Left colon (tissue), 2 donors: ENCODE measurements at regions not wholly inside any gene's neighbourhood (a gene's known extent, or its start where the extent isn't known, plus 50 kb on each side); places are given as distances from the start of the nearest gene placed in this dataset.

Experiments
- ATAC-seq: fragments of 200-7000 bp; cut with Tn5 transposase; one replicate; pipeline ENCODE4 v1.9.1; 2020; ENCODE audit warnings: mild to moderate bottlenecking, moderate library complexity
- DNase-seq, 2 donors: peaks; one replicate each; pipeline ENCODE4 v3.0.0-alpha.2; 2020
- intact Hi-C, 2 donors: fragments of 100-400 bp; cut with DNase I in 1 of 2; cut with micrococcal nuclease in 1 of 2; formaldehyde crosslinking; loops; one replicate each; pipeline versions ENCODE4 v1.11.2 to v1.14.0; 2022; cut with DNase I, micrococcal nuclease
- donor health status: DM: no; HTN: no; CAD: no.
- donor health status: DM: yes; HTN: yes; CAD: no.

DNA sequence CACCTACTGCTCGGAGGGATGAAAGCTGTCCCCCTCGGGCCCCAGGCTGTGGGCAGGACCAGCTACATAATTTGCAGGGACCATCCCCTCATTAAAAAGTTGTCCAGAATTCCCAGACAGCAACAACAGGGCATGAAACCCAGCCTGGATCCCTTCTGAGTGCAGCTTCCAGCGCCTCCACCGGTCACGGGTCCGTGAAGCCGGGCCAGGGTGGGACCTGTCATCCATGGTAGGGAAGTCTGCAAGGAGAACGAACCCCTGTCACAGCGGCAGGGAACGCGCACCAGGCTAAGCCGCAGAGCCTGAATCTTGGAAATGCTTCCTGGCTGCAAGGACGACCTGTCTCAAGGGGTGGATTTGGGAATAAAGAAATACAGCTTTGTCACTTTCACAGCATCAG, 214.2 kb downstream of the RBFOX3 start:
- no peak for DNase-seq
- ATAC-seq, result no peak
- intact Hi-C loops, result no loop called here

DNA sequence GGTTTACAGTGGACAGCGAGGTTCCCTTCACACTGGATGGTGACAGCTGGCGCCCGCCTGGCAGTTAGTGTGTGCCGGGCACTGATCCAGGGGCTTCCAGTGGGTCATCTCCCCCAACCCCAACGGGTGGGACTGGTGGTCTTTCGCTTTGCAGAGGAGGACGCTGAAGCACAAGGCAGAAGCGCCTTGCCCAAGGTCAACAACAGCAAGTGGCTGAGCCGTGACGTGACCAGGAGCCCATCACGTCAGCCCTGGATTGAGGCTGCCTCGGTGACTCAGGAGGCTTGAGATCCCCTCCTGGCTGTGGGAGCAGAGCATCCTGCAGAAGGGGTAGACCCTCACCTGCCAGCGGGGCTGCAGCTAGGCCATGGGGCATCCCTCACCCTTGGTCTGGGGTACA, 215.3 kb downstream of the RBFOX3 start:
- intact Hi-C loops, result no loop called here
- no peak for DNase-seq

GRCh38 chr17:79395066-79395465, 215.8 kb downstream of the RBFOX3 start:
- ATAC-seq (no peak), DNase-seq (no peak)
- intact Hi-C loops, result no loop called here

More for the DNA sequence above, 215.3 kb downstream of the RBFOX3 start:
- no peak for ATAC-seq

DNA sequence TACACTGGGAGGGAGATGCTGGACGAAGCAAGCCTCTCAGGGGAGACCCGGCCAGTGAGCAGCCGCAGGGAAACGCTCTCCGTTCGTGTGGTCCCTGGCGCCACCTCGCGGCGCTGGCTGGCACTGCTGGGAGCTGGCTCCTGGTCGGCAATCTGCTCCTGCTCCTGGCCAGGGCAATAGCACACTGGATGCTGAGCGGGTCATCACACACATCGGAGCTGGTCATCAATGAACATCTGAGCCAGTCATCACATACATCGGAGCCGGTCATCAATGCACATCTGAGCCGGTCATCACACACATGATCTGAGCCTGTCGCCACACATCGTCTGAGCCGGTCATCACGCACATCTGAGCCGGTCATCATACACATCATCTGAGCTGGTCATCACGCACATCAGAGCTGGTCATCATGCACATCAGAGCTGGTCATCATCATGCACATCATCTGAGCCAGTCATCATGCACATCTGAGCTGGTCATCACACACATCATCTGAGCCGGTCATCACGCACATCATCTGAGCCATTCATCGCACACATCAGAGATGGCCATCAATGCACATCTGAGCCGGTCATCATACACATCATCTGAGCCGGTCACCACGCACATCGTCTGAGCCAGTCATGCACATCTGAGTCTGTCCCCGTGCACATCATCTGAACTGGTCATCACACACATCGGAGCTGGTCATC, 217.3 kb downstream of the RBFOX3 start:
- peak; percentile 87 for ATAC-seq
- DNase-seq, result peak; percentile 43 to 85
- intact Hi-C loops, result loop anchor here in 1 of 2 donors (5.0 kb wide), 1 partner anchor 306 kb away; no protein-coding TSS in a partner anchor

GRCh38 chr17:79392598-79392997, 218.3 kb downstream of the RBFOX3 start:
- intact Hi-C loops, result loop anchor here in 1 of 2 donors (5.0 kb wide), 1 partner anchor 305 kb away; no protein-coding TSS in a partner anchor
- DNase-seq (no peak), ATAC-seq (no peak)

- ATAC-seq (peak; percentile 65), DNase-seq (peak; percentile 45 to 75)
- intact Hi-C loops, result loop anchor here in 1 of 2 donors (5.0 kb wide), 1 partner anchor 304 kb away; no protein-coding TSS in a partner anchor
These were observed 219.2 kb downstream of the RBFOX3 start for GRCh38 chr17:79391376-79392233.

- intact Hi-C loops, result loop anchor here (5.0 to 10.0 kb wide), 2 partner anchors 303 to 305 kb away; no protein-coding TSS in a partner anchor
- ATAC-seq (no peak), DNase-seq (no peak)
These were observed 221.0 kb downstream of the RBFOX3 start for GRCh38 chr17:79389896-79390295.

- intact Hi-C loops, result loop anchor here in 1 of 2 donors (10.0 kb wide), 1 partner anchor 304 kb away; no protein-coding TSS in a partner anchor
- DNase-seq (peak in 1 of 2 donors; percentile 66), ATAC-seq (peak; percentile 84)
These were observed 222.1 kb downstream of the RBFOX3 start for GRCh38 chr17:79388556-79389295.

GRCh38 chr17:79387783-79388182, 223.1 kb downstream of the RBFOX3 start:
- DNase-seq, result no peak
- intact Hi-C loops, result loop anchor here in 1 of 2 donors (10.0 kb wide), 1 partner anchor 303 kb away; no protein-coding TSS in a partner anchor
- ATAC-seq, result no peak

DNA sequence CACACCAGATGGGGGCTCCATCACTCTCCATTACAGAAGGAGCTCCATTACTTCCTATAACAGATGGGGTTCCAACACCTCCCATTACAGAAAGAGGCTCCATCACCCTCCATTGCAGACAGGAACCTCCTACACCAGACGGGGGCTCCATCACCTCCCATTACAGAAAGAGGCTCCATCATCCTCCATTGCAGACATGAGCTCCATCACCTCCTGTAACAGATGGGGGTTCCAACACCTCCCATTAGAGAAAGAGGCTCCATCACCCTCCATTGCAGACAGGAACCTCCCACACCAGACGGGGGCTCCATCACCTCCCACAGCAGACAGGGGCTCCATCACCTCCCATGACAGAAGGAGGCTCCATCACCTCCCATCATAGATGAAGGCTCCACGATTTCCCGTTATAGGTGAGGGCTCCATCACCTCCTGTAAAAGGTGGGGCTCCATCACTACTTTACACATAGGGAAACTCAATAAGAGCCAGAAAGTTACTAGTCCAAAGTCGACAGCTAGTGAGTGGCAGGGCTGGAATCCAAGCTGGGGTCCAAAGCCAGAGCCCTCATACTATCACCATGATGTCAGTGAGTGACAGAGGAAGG, 224.8 kb downstream of the RBFOX3 start:
- intact Hi-C loops, result loop anchor here in 1 of 2 donors (10.0 kb wide), 1 partner anchor 301 kb away; no protein-coding TSS in a partner anchor
- no peak for ATAC-seq
- DNase-seq, result no peak

- no peak for ATAC-seq
These were observed 228.5 kb downstream of the RBFOX3 start for GRCh38 chr17:79382313-79382712.

DNA sequence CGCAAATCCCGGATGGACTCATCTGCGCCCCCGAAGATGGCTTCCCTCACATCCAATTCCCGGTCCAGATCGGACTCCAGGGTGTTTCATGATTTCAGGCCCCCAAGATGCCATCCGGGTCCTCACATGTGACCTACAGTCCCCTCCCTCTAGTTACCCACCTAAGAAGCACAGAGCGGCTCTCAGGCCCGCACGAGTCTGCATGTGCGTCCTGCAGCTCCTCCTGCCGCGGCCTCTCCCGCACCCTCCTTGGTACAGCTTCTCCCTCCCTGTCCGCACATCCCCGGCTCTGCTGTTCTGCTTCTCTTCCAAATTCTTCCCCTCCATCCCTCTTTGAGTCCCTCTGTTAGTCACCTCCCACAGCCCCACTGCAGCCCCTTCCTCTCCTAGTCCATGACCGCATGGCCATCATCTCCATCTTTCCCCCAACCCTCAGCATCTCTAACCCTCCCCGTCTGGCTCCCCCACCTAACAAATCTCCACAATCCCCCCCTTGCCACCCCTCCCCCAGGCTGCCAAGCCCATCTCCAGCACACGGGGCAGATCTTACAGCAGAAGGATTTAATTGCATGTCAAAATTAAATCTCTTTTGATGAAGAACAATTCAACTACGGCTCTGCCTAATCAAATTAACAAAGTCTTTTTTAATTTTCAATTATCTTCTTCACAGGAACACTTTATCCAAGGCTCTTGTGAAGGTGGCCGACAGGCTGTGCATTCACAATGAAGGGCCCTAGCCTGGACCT, 231.0 kb downstream of the RBFOX3 start:
- intact Hi-C loops, result loop anchor here in 1 of 2 donors (10.0 kb wide), 1 partner anchor 295 kb away; no protein-coding TSS in a partner anchor
- ATAC-seq, result no peak

More at GRCh38 chr17:79382313-79382712, 228.5 kb downstream of the RBFOX3 start:
- intact Hi-C loops, result loop anchor here in 1 of 2 donors (10.0 kb wide), 1 partner anchor 298 kb away; no protein-coding TSS in a partner anchor
- DNase-seq, result no peak

GRCh38 chr17:79377230-79377786, 233.5 kb downstream of the RBFOX3 start:
- intact Hi-C loops, result no loop called here
- ATAC-seq, result no peak
- DNase-seq, result no peak

More for the DNA sequence above, 231.0 kb downstream of the RBFOX3 start:
- DNase-seq, result no peak

DNA sequence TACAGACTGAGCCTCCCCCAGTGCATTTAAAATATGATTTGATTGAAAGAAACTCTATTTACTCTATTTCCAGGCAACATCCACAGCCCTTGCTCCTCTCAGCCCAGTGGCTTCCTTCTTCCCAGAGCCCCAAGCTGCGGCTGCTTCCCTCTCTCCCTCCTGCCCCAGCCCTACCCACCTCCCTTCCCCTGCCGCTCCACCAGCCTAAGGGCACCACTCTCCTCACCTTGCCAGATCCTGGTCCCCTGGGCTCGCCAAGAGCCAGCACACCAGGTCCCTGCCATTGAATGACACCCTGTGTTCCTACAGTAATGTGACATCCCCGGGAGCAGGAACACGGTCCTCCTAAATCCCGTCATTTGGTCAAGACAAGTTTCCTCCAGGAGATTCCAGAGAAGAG, 236.0 kb downstream of the RBFOX3 start:
- DNase-seq, result no peak
- no peak for ATAC-seq
- intact Hi-C loops, result no loop called here

- no peak for DNase-seq
- intact Hi-C loops, result no loop called here
- ATAC-seq, result no peak
These were observed 236.7 kb downstream of the RBFOX3 start for GRCh38 chr17:79374087-79374689.

- peak; percentile 96 for ATAC-seq
These were observed 238.2 kb downstream of the RBFOX3 start for GRCh38 chr17:79372470-79373238.

More at GRCh38 chr17:79372470-79373238, 238.2 kb downstream of the RBFOX3 start:
- intact Hi-C loops, result no loop called here
- DNase-seq, result peak; percentile 73 to 79
